ENCODE measurements at regions not wholly inside any gene's neighbourhood (a gene's known extent, or its start where the extent isn't known, plus 50 kb on each side); places are given as distances from the start of the nearest gene placed in this dataset.

GRCh38 chr10:85259908-85260307 is 931.5 kb downstream of the CCSER2 start:
- intact Hi-C loops (cut with micrococcal nuclease): no loop called here
- H2AFZ ChIP-seq (ENCODE audit: low read depth, low read length): no peak overlapping the region
- in situ Hi-C loops (cut with MboI): no loop called here
- H3K4me1 ChIP-seq (replicated peaks in 1 of 2; ENCODE audit: control insufficient read depth in 2 of 2, insufficient read depth in 2 of 2, low read length in 2 of 2): no peaks in the 10 kb centered on the region
- H3K4me2 ChIP-seq (ENCODE audit: insufficient read depth, low read length): no peak overlapping the region
- no peaks in the 10 kb centered on the region for H3K79me2 ChIP-seq (ENCODE audit: control insufficient read depth, insufficient read depth, low read length)
- DNase-seq (ENCODE audit: extremely low read depth in 1 of 4, low spot score in 3 of 4) (no peak), ATAC-seq (no peak), FAIRE-seq (no peak)
- no peaks in the 10 kb centered on the region for H4K20me1 ChIP-seq (replicated peaks; ENCODE audit: control insufficient read depth, insufficient read depth, low read length)
- H3K9me1 ChIP-seq (ENCODE audit: control insufficient read depth, insufficient read depth, low read length): no peaks in the 10 kb centered on the region
- no TSS peak for BruUV-seq (replicated peaks)
- ChIA-PET CTCF (ENCODE audit: low intra/inter-chr PET ratio) (no interaction called here), POLR2A (no interaction called here)
- H3K27ac ChIP-seq (ENCODE audit: extremely low read depth, low read depth, low read length): no peak overlapping the region
- no peaks in the 10 kb centered on the region for H3K36me3 ChIP-seq (ENCODE audit: control insufficient read depth, insufficient read depth, low read length)
- no peak for TF ChIP-seq CHD2 (IDR thresholded peaks at IDR 0.05; ENCODE audit: low read depth, low read length)
- no peak for TF ChIP-seq ZNF398 (CRISPR knock-in tag; IDR thresholded peaks at IDR 0.05)
- TF ChIP-seq ZNF561 (CRISPR knock-in tag; conservative IDR thresholded peaks at IDR 0.05): no peak
- no peak for TF ChIP-seq ZNF282 (CRISPR knock-in tag; IDR thresholded peaks at IDR 0.05)
- no peak for TF ChIP-seq NFXL1 (CRISPR knock-in tag; IDR thresholded peaks at IDR 0.05)
- no peak for TF ChIP-seq HDAC3 (IDR thresholded peaks at IDR 0.05; ENCODE audit: borderline replicate concordance, partially characterized antibody)
- no peak for TF ChIP-seq ETV5 (CRISPR knock-in tag; IDR thresholded peaks at IDR 0.05; ENCODE audit: low read depth)
- no peak for TF ChIP-seq XRCC4 (IDR thresholded peaks at IDR 0.05; ENCODE audit: extremely low read depth, insufficient read depth, insufficient read length)
- TF ChIP-seq ZNF316 (IDR thresholded peaks at IDR 0.05): no peak
- no peak for TF ChIP-seq ZNF778 (CRISPR knock-in tag; IDR thresholded peaks at IDR 0.05)
- no peak for TF ChIP-seq ZNF280B (CRISPR knock-in tag; IDR thresholded peaks at IDR 0.05)
- no peak for TF ChIP-seq ELF1 (tag; IDR thresholded peaks at IDR 0.05)
- peaks cover 2% of the 10 kb centered on the region for H3K9me3 ChIP-seq (replicated peaks; ENCODE audit: control insufficient read depth, insufficient read depth, low read depth, low read length)
- 0% methylated on average over 4 of the region's 4 CpGs for WGBS (ENCODE audit: insufficient coverage, low coverage, missing lambda C conversion rate)
- no peaks in the 10 kb centered on the region for H3K27me3 ChIP-seq (ENCODE audit: control insufficient read depth in 2 of 2, insufficient read depth in 2 of 2, low read length in 2 of 2)
- H3K9ac ChIP-seq (ENCODE audit: insufficient read depth in 1 of 2, low read depth in 2 of 2, low read length in 2 of 2): no peak overlapping the region
- H3K4me3 ChIP-seq: no peak overlapping the region

Measured in K562 (cell line).